Activated CD4-positive, alpha-beta T cell treated with anti-CD3 and anti-CD28 coated beads, Interleukin-2, Interleukin-4, amounts not matched to agents 100 ng/mL and 50 ng/mL, durations not matched to agents 16 hours and 8 hours (primary cell): ENCODE measurements at regions not wholly inside any gene's neighbourhood (a gene's known extent, or its start where the extent isn't known, plus 50 kb on each side); places are given as distances from the start of the nearest gene placed in this dataset.
"Not testable (repeated sequence)": the region's sequence is repeated elsewhere in the genome, so short reads cannot be mapped to it uniquely, and the experiment has no call there.

Experiments used
- DNase-seq: peaks from one replicate; pipeline ENCODE4 v3.0.0-alpha.2; 2020; ENCODE audit warnings: low spot score

GRCh38 chr3:125810010-125810409 lies 159.0 kb upstream of the ROPN1B start:
- DNase-seq, result not testable (repeated sequence)

- DNase-seq, result peak; percentile 83
Measured at GRCh38 chr3:125822175-125822574, 146.8 kb upstream of the ROPN1B start.

DNA sequence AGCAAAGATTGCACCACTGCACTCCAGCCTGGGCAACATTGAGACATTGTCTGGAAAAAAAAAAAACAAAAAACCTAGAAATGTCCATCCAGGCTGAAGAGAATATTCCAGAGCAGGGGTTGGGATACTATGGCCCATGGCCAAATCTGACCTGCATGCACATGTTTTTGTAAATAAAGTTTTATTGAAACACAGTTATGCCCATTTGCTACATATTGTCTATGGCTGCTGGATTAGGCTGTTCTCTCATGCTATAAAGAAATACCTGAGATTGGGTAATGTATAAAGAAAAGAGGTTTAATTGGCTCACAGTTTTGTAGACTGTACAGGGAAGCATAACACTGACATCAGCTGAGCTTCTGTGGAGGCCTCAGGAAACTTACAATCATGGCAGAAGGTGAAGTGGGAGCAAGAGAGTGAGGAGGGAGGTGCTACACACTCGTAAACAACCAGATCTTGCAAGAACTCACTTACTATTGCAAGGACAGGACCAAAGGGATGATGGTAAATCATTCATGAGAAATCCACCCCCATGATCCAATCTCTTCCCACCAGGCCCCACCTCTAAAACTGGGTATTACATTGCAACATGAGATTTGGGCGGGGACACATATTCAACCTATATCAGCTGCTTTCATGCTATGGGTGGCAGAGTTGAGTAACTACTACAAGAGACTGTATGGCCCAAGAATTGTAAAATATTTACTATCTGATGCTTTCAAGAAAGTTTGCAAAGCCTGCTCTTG lies 137.8 kb upstream of the ROPN1B start:
- not testable (repeated sequence) for DNase-seq

DNA sequence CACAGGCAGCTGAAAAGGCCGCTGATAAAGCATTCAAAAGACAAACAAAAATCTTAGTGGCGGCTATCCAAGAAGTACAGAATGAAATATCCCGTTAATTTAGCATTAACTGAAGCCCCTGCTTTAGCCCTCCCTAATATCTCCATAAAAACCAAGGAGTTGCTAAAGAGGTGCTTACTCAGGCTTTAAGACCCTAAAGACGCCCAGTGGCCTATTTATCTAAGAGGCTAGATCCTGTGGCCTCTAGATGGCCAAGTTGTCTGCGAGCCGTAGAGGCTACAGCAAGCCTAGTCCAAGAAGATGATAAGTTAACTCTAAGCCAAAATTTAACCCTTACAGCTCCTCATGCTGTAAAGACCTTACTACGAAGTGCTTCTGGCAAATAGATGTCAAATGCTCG lies 133.4 kb upstream of the ROPN1B start:
- DNase-seq, result not testable (repeated sequence)

DNA sequence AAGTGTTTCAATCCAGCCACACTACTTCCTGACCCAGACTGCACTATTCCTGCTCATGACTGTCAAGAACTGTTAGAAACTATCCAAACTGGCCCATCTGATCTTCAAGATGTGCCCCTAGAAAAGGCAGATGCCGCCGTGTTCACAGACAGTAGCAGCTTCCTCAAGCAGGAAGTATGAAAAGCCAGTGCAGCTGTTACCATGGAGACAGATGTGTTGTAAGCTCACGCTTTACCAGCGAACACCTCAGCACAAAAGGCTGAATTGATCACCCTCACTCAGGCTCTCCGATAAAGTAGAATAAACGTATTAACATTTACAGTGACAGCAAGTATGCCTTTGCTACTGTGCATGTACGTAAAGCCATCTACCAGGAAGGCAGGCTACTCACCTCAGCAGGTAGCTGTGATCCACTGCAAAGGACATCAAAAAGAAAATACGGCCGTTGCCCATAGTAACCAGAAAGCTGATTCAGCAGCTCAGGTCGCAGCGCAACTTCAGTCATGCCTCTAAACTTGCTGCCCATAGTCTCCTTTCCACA lies 132.9 kb upstream of the ROPN1B start:
- DNase-seq, result peak; percentile 40

DNA sequence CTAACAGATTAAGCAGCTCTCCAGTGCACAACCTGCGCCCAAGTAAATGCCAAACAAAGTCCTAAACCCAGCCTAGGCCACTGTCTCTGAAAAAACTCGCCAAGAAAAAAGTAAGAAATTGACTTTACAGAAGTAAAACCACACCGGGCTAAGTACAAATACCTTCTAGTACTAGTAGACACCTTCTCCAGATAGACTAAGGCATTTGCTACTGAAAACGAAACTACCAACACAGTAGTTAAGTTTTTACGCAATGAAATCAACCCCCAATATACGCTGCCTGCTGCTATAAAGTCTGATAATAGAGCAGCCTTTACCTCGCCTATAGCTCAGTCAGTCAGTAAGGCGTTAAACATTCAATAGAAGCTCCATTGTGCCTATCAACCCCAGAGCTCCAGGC lies 132.2 kb upstream of the ROPN1B start:
- DNase-seq, result peak; percentile 1

- DNase-seq, result not testable (repeated sequence)
Measured at GRCh38 chr3:125838857-125839256, 130.1 kb upstream of the ROPN1B start.

DNA sequence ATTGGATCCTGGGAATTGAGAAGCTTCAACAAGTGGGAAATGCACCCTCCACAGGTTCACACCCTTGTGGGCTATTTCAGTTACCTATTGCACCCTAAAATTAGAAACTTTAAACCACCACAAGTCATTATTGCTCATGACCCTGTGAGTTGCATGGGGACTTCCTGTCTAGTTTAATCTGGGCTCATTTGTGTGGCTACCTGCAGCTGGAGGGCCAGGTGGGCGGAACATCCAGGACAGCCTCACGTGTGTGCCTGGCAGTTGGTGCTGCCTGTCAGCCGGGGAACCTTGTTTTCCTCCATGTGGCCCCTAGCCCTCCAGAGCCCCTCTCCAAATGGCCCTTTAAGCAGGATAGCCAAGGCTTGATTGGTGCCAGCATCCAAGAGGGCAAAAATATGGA lies 128.5 kb upstream of the ROPN1B start:
- DNase-seq, result not testable (repeated sequence)

DNA sequence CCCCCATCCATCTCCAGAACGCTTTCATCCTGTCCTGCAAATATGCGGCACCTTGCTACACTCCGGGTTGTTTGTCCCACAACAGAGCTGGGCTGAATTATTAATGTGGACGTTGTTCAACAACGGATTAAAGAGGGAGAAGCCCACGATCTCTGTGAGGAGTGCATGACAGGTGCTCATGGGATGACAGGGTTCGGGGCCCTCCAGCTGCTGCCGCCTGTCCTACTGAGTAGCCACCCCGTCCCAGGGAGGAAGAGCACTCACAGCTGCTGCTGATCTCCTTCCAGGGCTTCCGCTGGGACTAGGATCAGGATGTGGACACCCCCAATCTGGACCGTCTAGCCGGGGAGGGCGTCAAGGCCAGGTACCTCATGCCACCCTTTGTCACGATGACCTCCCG lies 121.0 kb upstream of the ROPN1B start:
- DNase-seq, result not testable (repeated sequence)

GRCh38 chr3:125855006-125855405 lies 114.0 kb upstream of the ROPN1B start:
- DNase-seq, result not testable (repeated sequence)

DNA sequence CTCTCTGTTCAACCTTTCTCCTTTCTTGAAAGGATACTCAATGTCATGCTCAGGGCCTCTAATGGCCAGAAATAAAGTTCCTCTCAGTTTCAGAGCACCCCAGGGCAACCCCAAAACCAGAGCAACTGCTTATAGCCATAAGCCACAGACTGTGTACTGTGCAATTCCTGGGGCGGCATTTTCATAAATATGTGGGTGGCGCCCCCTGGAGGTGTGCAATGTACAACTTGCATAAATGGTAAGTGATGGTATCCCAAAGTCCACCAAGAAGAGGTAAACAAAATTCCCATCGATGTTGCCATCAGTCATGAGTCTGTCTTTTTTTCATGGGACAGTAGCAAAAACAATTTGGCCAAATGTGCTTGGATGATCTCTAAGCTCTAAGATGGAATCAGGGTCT lies 108.4 kb upstream of the ROPN1B start:
- DNase-seq, result not testable (repeated sequence)

GRCh38 chr3:125862841-125863254 lies 106.1 kb upstream of the ROPN1B start:
- DNase-seq, result not testable (repeated sequence)

GRCh38 chr3:125864532-125864931 lies 104.4 kb upstream of the ROPN1B start:
- not testable (repeated sequence) for DNase-seq

- not testable (repeated sequence) for DNase-seq
Measured at GRCh38 chr3:125886006-125886405, 83.0 kb upstream of the ROPN1B start.

- DNase-seq, result not testable (repeated sequence)
Measured at GRCh38 chr3:125899181-125899580, 69.8 kb upstream of the ROPN1B start.

DNA sequence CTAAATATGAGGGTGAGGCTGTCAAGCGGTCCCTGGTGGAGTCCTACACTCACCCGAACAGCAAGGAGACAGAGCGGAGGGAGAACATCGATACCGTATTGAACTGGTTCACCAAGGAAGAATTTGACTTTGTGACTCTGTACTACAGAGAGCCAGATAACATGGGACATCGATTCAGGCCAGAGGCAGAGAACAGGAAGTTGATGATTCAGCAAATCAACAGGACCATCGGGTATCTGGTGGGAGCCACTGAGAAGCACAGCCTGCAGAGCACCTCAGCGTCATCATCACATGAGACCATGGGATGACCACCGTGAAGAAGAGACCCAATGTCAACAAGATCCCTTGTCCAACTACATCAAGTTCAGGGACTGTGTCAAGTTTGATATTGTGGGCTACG lies 67.5 kb upstream of the ROPN1B start:
- DNase-seq, result not testable (repeated sequence)

DNA sequence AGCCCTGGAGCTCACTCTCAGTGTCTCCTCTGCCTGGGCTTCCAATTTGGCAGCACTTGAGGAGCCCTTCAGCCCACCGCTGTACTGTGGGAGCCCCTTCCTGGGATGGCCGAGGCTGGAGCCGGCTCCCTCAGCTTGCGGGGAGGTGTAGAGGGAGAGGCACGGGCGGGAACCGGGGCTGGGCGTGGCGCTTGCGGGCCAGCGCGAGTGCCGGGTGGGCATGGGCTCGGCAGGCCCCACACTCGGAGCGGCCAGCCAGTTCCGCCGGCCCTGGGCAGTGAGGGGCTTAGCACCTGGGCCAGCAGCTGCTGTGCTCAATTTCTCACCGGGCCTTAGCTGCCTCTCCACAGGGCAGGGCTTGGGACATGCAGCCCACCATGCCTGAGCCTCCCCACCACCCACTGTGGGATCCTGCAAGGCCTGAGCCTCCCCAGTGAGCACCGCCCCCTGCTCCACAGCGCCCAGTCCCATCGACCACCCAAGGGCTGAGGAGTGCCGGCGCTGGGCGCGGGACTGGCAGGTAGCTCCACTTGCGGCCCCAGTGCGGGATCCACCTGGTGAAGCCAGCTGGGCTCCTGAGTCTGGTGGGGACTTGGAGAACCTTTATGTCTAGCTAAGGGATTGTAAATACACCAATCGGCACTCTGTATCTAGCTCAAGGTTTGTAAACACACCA lies 65.1 kb upstream of the ROPN1B start:
- DNase-seq, result not testable (repeated sequence)

GRCh38 chr3:125907279-125907678 lies 61.7 kb upstream of the ROPN1B start:
- not testable (repeated sequence) for DNase-seq

- DNase-seq, result not testable (repeated sequence)
Measured at GRCh38 chr3:125910851-125911250, 58.1 kb upstream of the ROPN1B start.

DNA sequence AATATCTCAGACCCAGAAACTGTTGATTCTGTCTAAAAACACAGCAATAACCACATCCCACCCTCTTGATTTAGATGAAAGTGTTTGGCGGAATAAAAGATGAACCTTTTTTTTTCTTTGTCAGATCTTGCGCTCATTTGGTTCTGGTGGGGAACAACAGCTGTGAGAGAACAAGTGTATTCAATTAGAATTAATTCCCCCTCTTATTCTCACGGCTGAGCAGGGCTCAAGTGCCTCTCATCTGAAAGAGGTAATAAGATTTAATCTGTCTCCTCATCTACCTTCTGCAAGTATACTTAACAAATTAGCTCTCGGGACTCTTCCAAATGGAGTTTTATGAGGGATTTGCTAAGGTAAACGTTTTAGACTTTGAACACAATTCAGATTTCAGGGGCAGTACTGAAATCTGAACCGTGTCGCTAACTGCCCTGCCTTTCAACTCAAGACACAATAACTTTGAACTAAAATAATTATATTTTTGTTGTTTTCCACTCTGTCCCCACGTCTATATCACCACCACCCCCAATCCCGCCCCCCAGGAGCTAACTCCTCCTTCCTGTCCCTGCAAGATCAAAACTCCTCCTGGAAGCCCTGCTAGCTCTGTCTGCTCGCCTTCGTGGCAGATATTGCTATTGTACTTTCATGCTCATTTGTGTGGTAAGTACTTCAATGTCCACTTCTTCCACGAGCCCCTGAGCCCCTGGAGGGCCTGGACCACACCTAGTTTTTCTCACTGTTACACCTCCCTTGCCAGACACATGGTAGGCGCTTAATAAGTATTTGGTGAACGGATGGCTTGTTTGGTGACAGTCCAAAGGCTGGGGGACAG lies 54.2 kb upstream of the ROPN1B start:
- not testable (repeated sequence) for DNase-seq

DNA sequence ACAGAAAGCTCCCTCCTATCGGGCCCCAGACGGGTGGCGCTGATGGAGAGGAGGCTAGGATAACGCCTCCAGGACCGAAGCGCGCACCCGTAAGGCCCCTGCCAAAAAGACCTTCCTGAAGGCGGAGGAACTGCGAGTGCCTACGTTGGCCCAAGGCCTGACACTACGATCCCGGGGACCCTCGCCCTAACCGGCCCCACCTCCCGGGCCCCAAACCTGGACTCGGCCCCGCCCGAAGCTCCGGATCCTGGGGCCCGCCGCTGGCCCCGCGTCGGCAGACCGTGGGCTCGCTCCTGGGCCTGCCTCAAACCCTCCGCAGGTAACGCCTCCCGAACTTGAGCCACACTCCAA lies 53.6 kb upstream of the ROPN1B start:
- DNase-seq, result not testable (repeated sequence)

GRCh38 chr3:125915792-125916375 lies 53.1 kb upstream of the ROPN1B start:
- DNase-seq, result peak; percentile 99
